CD4-positive, alpha-beta T cell (primary cell): ENCODE measurements at regions not wholly inside any gene's neighbourhood (a gene's known extent, or its start where the extent isn't known, plus 50 kb on each side); places are given as distances from the start of the nearest gene placed in this dataset.

Experiments used
- ATAC-seq: fragments of 200-7000 bp; cut with Tn5 transposase; one replicate; pipeline ENCODE4 v1.10.0; 2022; ENCODE audit warnings: mild to moderate bottlenecking; ENCODE audit not compliant: poor library complexity
- CTCF ChIA-PET: fragments of 350-600 bp; sonication (Branson Sonifier 250); formaldehyde crosslinking; loops from one replicate; lab custom pipeline; 2021; ENCODE audit warnings: antibody characterized with exemption, inconsistent platforms; lab: Charles Lee
- POLR2A ChIA-PET: fragments of 350-600 bp; sonication (Branson Sonifier 250); formaldehyde crosslinking; loops from one replicate; lab custom pipeline; 2021; ENCODE audit warnings: antibody characterized with exemption, inconsistent platforms; lab: Charles Lee
- DNase-seq, 14 experiments: peaks; one replicate each; pipeline ENCODE4 v3.0.0-alpha.2; 2013 to 2020; ENCODE audit warnings: mixed read lengths in 2 of 14
- H3K27ac ChIP-seq, 2 donors: one replicate each; pipeline versions ENCODE4 v1.5.1 to v1.7.0; 2013; ENCODE audit warnings: low read length in 2 of 2, low read depth in 1 of 2, mild to moderate bottlenecking in 1 of 2
- H3K27me3 ChIP-seq, 2 experiments: 1 replicate in 1 of 2; 2 replicates in 1 of 2; pipeline versions ENCODE4 v1.6.1 to v1.7.0; 2013; ENCODE audit warnings: low read length in 2 of 2, control low read depth in 1 of 2, mild to moderate bottlenecking in 1 of 2, moderate library complexity in 1 of 2; ENCODE audit not compliant: insufficient read depth in 2 of 2, control insufficient read depth in 1 of 2
- H3K36me3 ChIP-seq: one replicate; pipeline ENCODE4 v1.6.1; 2013; ENCODE audit warnings: low read length, control low read depth; ENCODE audit not compliant: insufficient read depth
- H3K4me1 ChIP-seq: one replicate; pipeline ENCODE4 v1.6.1; 2013; ENCODE audit warnings: low read length, control low read depth; ENCODE audit not compliant: insufficient read depth
- H3K4me3 ChIP-seq: one replicate; pipeline ENCODE4 v1.5.1; 2013; ENCODE audit warnings: mild to moderate bottlenecking, low read length, moderate library complexity
- H3K9me3 ChIP-seq, 2 experiments: 1 replicate in 1 of 2; 2 replicates in 1 of 2; pipeline versions ENCODE4 v1.6.1 to v1.7.0; 2013; ENCODE audit warnings: low read length in 2 of 2, mild to moderate bottlenecking in 2 of 2, control low read depth in 1 of 2, moderate library complexity in 1 of 2; ENCODE audit not compliant: control insufficient read depth in 1 of 2, insufficient read depth in 1 of 2
- H3K27ac Mint-ChIP-seq: one replicate; pipeline ENCODE4 v1.8.0; 2020; ENCODE audit warnings: mixed read lengths
- H3K27me3 Mint-ChIP-seq: one replicate; pipeline ENCODE4 v1.8.0; 2021; ENCODE audit warnings: mixed read lengths
- H3K36me3 Mint-ChIP-seq: one replicate; pipeline ENCODE4 v1.8.0; 2021; ENCODE audit warnings: low read depth, mixed read lengths
- H3K4me1 Mint-ChIP-seq: one replicate; pipeline ENCODE4 v1.8.0; 2021; ENCODE audit warnings: low read depth, mixed read lengths
- H3K4me3 Mint-ChIP-seq: one replicate; pipeline ENCODE4 v1.8.0; 2020; ENCODE audit warnings: mild to moderate bottlenecking, mixed read lengths
- H3K9me3 Mint-ChIP-seq: one replicate; pipeline ENCODE4 v1.8.0; 2020; ENCODE audit warnings: mixed read lengths
- CTCF ChIP-seq: fragments of 200-600 bp; IDR thresholded peaks from one replicate; pipeline ENCODE4 v1.8.0; 2022; ENCODE audit warnings: antibody characterized with exemption, mild to moderate bottlenecking
- intact Hi-C, 2 experiments: fragments of 100-400 bp; cut with DNase I in 1 of 2; cut with micrococcal nuclease in 1 of 2; formaldehyde crosslinking; loops; one replicate each; pipeline versions ENCODE4 v1.15.1 to v1.9.0; 2023 to 2025; cut with DNase I, micrococcal nuclease

- Histone ChIP-seq H3K36me3 (no peaks in the 10 kb centered on the region), H3K4me1 (no peaks in the 10 kb centered on the region), H3K27ac (no peak overlapping the region), H3K9me3 (peaks cover 0 to 9% of the 10 kb centered on the region in 2 experiments), H3K4me3 (no peak overlapping the region), H3K27me3 (no peaks in the 10 kb centered on the region)
- Mint-ChIP-seq H3K27me3 (no peaks in the 10 kb centered on the region), H3K9me3 (peaks cover 8% of the 10 kb centered on the region), H3K36me3 (no peaks in the 10 kb centered on the region), H3K4me3 (no peak overlapping the region), H3K27ac (no peak overlapping the region), H3K4me1 (no peaks in the 10 kb centered on the region)
- TF ChIP-seq CTCF = no peak
- DNase-seq = no peak
- intact Hi-C loops = no loop called here
- ChIA-PET POLR2A (no interaction called here), CTCF (no interaction called here)
- no peak for ATAC-seq
These were observed 458.3 kb upstream of the LCORL start for GRCh38 chr4:18479825-18480224.

GRCh38 chr4:18463987-18464559 lies 442.5 kb upstream of the LCORL start:
- Mint-ChIP-seq H3K4me3 (no peak overlapping the region), H3K36me3 (no peaks in the 10 kb centered on the region), H3K27me3 (no peaks in the 10 kb centered on the region), H3K4me1 (no peaks in the 10 kb centered on the region), H3K9me3 (no peaks in the 10 kb centered on the region), H3K27ac (no peak overlapping the region)
- CTCF ChIA-PET = no interaction called here
- Histone ChIP-seq H3K4me3 (no peak overlapping the region), H3K4me1 (no peaks in the 10 kb centered on the region), H3K27ac (no peak overlapping the region), H3K9me3 (no peaks in the 10 kb centered on the region), H3K27me3 (no peaks in the 10 kb centered on the region), H3K36me3 (no peaks in the 10 kb centered on the region)
- POLR2A ChIA-PET = no interaction called here
- no peak for TF ChIP-seq CTCF
- no peak for DNase-seq
- ATAC-seq = no peak
- intact Hi-C loops = no loop called here

- ChIA-PET POLR2A (no interaction called here), CTCF (no interaction called here)
- Mint-ChIP-seq H3K9me3 (no peaks in the 10 kb centered on the region), H3K4me3 (no peak overlapping the region), H3K36me3 (no peaks in the 10 kb centered on the region), H3K4me1 (no peaks in the 10 kb centered on the region), H3K27ac (no peak overlapping the region), H3K27me3 (no peaks in the 10 kb centered on the region)
- no peak for TF ChIP-seq CTCF
- Histone ChIP-seq H3K27me3 (no peaks in the 10 kb centered on the region), H3K27ac (no peak overlapping the region), H3K4me3 (no peak overlapping the region), H3K36me3 (no peaks in the 10 kb centered on the region), H3K9me3 (peaks cover 0 to 3% of the 10 kb centered on the region in 2 experiments), H3K4me1 (no peaks in the 10 kb centered on the region)
- DNase-seq (no peak), ATAC-seq (no peak)
- intact Hi-C loops = no loop called here
These were observed 436.9 kb upstream of the LCORL start for GRCh38 chr4:18458465-18458864.
